CD4-positive, CD25-positive, alpha-beta regulatory T cell (primary cell): ENCODE measurements at regions not wholly inside any gene's neighbourhood (a gene's known extent, or its start where the extent isn't known, plus 50 kb on each side); places are given as distances from the start of the nearest gene placed in this dataset.

Experiments used
- ATAC-seq, 2 donors: fragments of 150-1000 bp; cut with Tn5 transposase; one replicate each; pipeline ENCODE4 v1.10.0; 2021; ENCODE audit warnings: low read depth in 2 of 2, moderate number of reproducible peaks in 2 of 2, moderate library complexity in 1 of 2
- DNase-seq, 3 donors: peaks; one replicate each; pipeline versions ENCODE4 v3.0.0 to v3.0.0-alpha.2; 2012 to 2022; ENCODE audit warnings: mixed read lengths in 1 of 3
- H3K27ac ChIP-seq: one replicate; pipeline ENCODE4 v1.7.0; 2013; ENCODE audit warnings: mild to moderate bottlenecking, low read length; ENCODE audit not compliant: insufficient read depth, poor library complexity, severe bottlenecking
- H3K27me3 ChIP-seq: one replicate; pipeline ENCODE4 v1.7.0; 2013; ENCODE audit warnings: low read length; ENCODE audit not compliant: control insufficient read depth, insufficient read depth
- H3K36me3 ChIP-seq: one replicate; pipeline ENCODE4 v1.7.0; 2013; ENCODE audit warnings: mild to moderate bottlenecking, low read length, moderate library complexity; ENCODE audit not compliant: control insufficient read depth, insufficient read depth
- H3K4me1 ChIP-seq: 2 replicates; pipeline ENCODE4 v1.7.0; 2013; ENCODE audit warnings: mild to moderate bottlenecking, low read length; ENCODE audit not compliant: insufficient read depth, control insufficient read depth, poor library complexity, severe bottlenecking
- H3K4me3 ChIP-seq: one replicate; pipeline ENCODE4 v1.7.0; 2013; ENCODE audit warnings: low read depth, mild to moderate bottlenecking, low read length, moderate library complexity
- H3K9me3 ChIP-seq, 2 experiments: 1 replicate in 1 of 2; 2 replicates in 1 of 2; pipeline ENCODE4 v1.7.0; 2013; ENCODE audit warnings: low read length in 2 of 2, mild to moderate bottlenecking in 1 of 2, moderate library complexity in 1 of 2; ENCODE audit not compliant: control insufficient read depth in 2 of 2
- H3K27ac Mint-ChIP-seq, 3 donors: one replicate each; pipeline ENCODE4 v1.8.0; 2020 to 2022; ENCODE audit warnings: mild to moderate bottlenecking in 3 of 3, mixed read lengths in 3 of 3, moderate library complexity in 2 of 3
- H3K27me3 Mint-ChIP-seq: one replicate; pipeline ENCODE4 v1.8.0; 2022; ENCODE audit warnings: mild to moderate bottlenecking, mixed read lengths
- H3K36me3 Mint-ChIP-seq: one replicate; pipeline ENCODE4 v1.8.0; 2020; ENCODE audit warnings: mixed read lengths
- H3K4me1 Mint-ChIP-seq, 4 donors: one replicate each; pipeline ENCODE4 v1.8.0; 2020 to 2022; ENCODE audit warnings: mixed read lengths in 4 of 4, mild to moderate bottlenecking in 1 of 4
- H3K4me3 Mint-ChIP-seq, 4 donors: one replicate each; pipeline ENCODE4 v1.8.0; 2020 to 2022; ENCODE audit warnings: mild to moderate bottlenecking in 4 of 4, mixed read lengths in 4 of 4, moderate library complexity in 3 of 4
- H3K9me3 Mint-ChIP-seq, 7 donors: one replicate each; pipeline ENCODE4 v1.8.0; 2020 to 2022; ENCODE audit warnings: mixed read lengths in 7 of 7, mild to moderate bottlenecking in 3 of 7, moderate library complexity in 2 of 7

GRCh38 chr3:178480795-178481194 lies 55.4 kb upstream of the KCNMB2 start:
- Mint-ChIP-seq H3K27ac (no peak overlapping the region), H3K27me3 (no peaks in the 10 kb centered on the region), H3K9me3 (peaks cover 0 to 3% (median 0%) of the 10 kb centered on the region in 7 donors), H3K4me1 (no peaks in the 10 kb centered on the region), H3K4me3 (no peak overlapping the region), H3K36me3 (no peaks in the 10 kb centered on the region)
- no peaks in the 10 kb centered on the region for H3K9me3 ChIP-seq
- no peaks in the 10 kb centered on the region for H3K36me3 ChIP-seq
- H3K4me3 ChIP-seq: no peak overlapping the region
- H3K27ac ChIP-seq: no peak overlapping the region
- H3K4me1 ChIP-seq: no peaks in the 10 kb centered on the region
- no peaks in the 10 kb centered on the region for H3K27me3 ChIP-seq
- DNase-seq (no peak), ATAC-seq (no peak)

DNA sequence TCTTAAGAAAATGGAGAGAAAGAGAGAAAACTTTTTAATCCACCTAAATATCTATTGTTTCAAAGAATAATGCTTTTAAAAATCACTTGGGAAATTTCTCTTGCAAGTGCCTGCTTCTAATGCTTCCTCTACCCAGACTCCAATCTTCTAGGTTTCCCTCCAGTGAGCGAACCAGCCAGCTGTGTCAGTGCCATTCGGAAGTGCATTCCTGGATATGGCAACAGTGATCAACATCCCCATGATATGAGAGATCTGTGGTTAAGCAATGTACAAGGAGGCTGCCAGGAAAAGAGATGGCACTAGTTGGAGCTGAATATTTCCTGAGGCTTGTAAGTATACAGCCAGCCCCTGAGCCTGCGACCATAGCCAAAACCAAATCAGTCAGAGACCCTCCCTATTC lies 53.3 kb upstream of the KCNMB2 start:
- ATAC-seq (no peak), DNase-seq (no peak)
- Mint-ChIP-seq H3K4me3 (no peak overlapping the region), H3K4me1 (no peaks in the 10 kb centered on the region), H3K27me3 (no peaks in the 10 kb centered on the region), H3K27ac (no peak overlapping the region), H3K9me3 (peaks cover 0 to 3% (median 0%) of the 10 kb centered on the region in 7 donors), H3K36me3 (no peaks in the 10 kb centered on the region)
- H3K9me3 ChIP-seq: no peaks in the 10 kb centered on the region
- no peaks in the 10 kb centered on the region for H3K36me3 ChIP-seq
- H3K27ac ChIP-seq: no peak overlapping the region
- no peak overlapping the region for H3K4me3 ChIP-seq
- no peaks in the 10 kb centered on the region for H3K4me1 ChIP-seq
- no peaks in the 10 kb centered on the region for H3K27me3 ChIP-seq

GRCh38 chr3:178483704-178484103 lies 52.5 kb upstream of the KCNMB2 start:
- no peak overlapping the region for H3K4me3 ChIP-seq
- H3K27ac ChIP-seq: no peak overlapping the region
- H3K27ac Mint-ChIP-seq: no peak overlapping the region
- H3K36me3 ChIP-seq: no peaks in the 10 kb centered on the region
- H3K4me1 Mint-ChIP-seq: no peaks in the 10 kb centered on the region
- H3K27me3 Mint-ChIP-seq: no peaks in the 10 kb centered on the region
- DNase-seq: no peak
- H3K36me3 Mint-ChIP-seq: no peaks in the 10 kb centered on the region
- H3K9me3 Mint-ChIP-seq: peaks cover 0 to 3% (median 0%) of the 10 kb centered on the region in 7 donors
- no peak overlapping the region for H3K4me3 Mint-ChIP-seq
- H3K9me3 ChIP-seq: no peaks in the 10 kb centered on the region
- no peaks in the 10 kb centered on the region for H3K4me1 ChIP-seq
- no peak for ATAC-seq
- no peaks in the 10 kb centered on the region for H3K27me3 ChIP-seq

GRCh38 chr3:178485756-178486155 lies 50.5 kb upstream of the KCNMB2 start:
- ATAC-seq: no peak
- peaks cover 4% of the 10 kb centered on the region for H3K27me3 Mint-ChIP-seq
- Histone ChIP-seq H3K27me3 (no peaks in the 10 kb centered on the region), H3K36me3 (no peaks in the 10 kb centered on the region), H3K4me1 (no peaks in the 10 kb centered on the region), H3K9me3 (no peaks in the 10 kb centered on the region), H3K27ac (no peak overlapping the region), H3K4me3 (no peak overlapping the region)
- H3K27ac Mint-ChIP-seq: no peak overlapping the region
- peaks cover 0 to 2% (median 0%) of the 10 kb centered on the region in 7 donors for H3K9me3 Mint-ChIP-seq
- no peaks in the 10 kb centered on the region for H3K4me1 Mint-ChIP-seq
- no peaks in the 10 kb centered on the region for H3K36me3 Mint-ChIP-seq
- no peak for DNase-seq
- no peak overlapping the region for H3K4me3 Mint-ChIP-seq
